ENCODE measurements at regions not wholly inside any gene's neighbourhood (a gene's known extent, or its start where the extent isn't known, plus 50 kb on each side); places are given as distances from the start of the nearest gene placed in this dataset.

- H3K4me1 Mint-ChIP-seq: peaks cover 1% of the 10 kb centered on the region; the same call in 1 of the 2 replicates
- peaks cover 7% of the 10 kb centered on the region; the same call in 1 of the 2 replicates for H3K9me3 Mint-ChIP-seq
- CTCF ChIA-PET: no interaction called here
- H3K27ac Mint-ChIP-seq: no peak overlapping the region
- POLR2A ChIA-PET: no interaction called here
- H3K27me3 Mint-ChIP-seq (ENCODE audit: low read depth): no peaks in the 10 kb centered on the region; the same call in 1 of the 2 replicates
- ATAC-seq (no peak), DNase-seq (ENCODE audit: low spot score) (no peak)
- H3K36me3 Mint-ChIP-seq: no peaks in the 10 kb centered on the region
- H3K4me3 Mint-ChIP-seq: no peak overlapping the region
- TF ChIP-seq MXD4 (CRISPR knock-in tag; IDR thresholded peaks at IDR 0.05; ENCODE audit: borderline replicate concordance) (no peak), MYBL2 (CRISPR knock-in tag; IDR thresholded peaks at IDR 0.05) (no peak), GABPB1 (CRISPR knock-in tag; IDR thresholded peaks at IDR 0.05) (no peak), FOXP1 (CRISPR knock-in tag; IDR thresholded peaks at IDR 0.05; ENCODE audit: borderline replicate concordance) (no peak), ZNF317 (CRISPR knock-in tag; IDR thresholded peaks at IDR 0.05; ENCODE audit: borderline replicate concordance, low read depth) (no peak), ZNF416 (CRISPR knock-in tag; IDR thresholded peaks at IDR 0.05) (no peak), ZNF232 (CRISPR knock-in tag; IDR thresholded peaks at IDR 0.05) (no peak), NR3C1 (CRISPR knock-in tag; conservative IDR thresholded peaks at IDR 0.05; ENCODE audit: low read depth) (no peak), GRHL2 (CRISPR knock-in tag; IDR thresholded peaks at IDR 0.05; ENCODE audit: insufficient replicate concordance, severe bottlenecking) (no peak), JUN (CRISPR knock-in tag; IDR thresholded peaks at IDR 0.05) (no peak)
- TF ChIP-seq, protein P1, sequence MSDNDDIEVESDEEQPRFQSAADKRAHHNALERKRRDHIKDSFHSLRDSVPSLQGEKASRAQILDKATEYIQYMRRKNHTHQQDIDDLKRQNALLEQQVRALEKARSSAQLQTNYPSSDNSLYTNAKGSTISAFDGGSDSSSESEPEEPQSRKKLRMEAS (CRISPR knock-in tag; IDR thresholded peaks at IDR 0.05): no peak
- TF ChIP-seq, protein P2, sequence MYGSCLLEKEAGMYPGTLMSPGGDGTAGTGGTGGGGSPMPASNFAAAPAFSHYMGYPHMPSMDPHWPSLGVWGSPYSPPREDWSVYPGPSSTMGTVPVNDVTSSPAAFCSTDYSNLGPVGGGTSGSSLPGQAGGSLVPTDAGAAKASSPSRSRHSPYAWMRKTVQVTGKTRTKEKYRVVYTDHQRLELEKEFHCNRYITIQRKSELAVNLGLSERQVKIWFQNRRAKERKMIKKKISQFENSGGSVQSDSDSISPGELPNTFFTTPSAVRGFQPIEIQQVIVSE (CRISPR knock-in tag; IDR thresholded peaks at IDR 0.05; ENCODE audit: borderline replicate concordance): no peak
- TF ChIP-seq, protein P3, sequence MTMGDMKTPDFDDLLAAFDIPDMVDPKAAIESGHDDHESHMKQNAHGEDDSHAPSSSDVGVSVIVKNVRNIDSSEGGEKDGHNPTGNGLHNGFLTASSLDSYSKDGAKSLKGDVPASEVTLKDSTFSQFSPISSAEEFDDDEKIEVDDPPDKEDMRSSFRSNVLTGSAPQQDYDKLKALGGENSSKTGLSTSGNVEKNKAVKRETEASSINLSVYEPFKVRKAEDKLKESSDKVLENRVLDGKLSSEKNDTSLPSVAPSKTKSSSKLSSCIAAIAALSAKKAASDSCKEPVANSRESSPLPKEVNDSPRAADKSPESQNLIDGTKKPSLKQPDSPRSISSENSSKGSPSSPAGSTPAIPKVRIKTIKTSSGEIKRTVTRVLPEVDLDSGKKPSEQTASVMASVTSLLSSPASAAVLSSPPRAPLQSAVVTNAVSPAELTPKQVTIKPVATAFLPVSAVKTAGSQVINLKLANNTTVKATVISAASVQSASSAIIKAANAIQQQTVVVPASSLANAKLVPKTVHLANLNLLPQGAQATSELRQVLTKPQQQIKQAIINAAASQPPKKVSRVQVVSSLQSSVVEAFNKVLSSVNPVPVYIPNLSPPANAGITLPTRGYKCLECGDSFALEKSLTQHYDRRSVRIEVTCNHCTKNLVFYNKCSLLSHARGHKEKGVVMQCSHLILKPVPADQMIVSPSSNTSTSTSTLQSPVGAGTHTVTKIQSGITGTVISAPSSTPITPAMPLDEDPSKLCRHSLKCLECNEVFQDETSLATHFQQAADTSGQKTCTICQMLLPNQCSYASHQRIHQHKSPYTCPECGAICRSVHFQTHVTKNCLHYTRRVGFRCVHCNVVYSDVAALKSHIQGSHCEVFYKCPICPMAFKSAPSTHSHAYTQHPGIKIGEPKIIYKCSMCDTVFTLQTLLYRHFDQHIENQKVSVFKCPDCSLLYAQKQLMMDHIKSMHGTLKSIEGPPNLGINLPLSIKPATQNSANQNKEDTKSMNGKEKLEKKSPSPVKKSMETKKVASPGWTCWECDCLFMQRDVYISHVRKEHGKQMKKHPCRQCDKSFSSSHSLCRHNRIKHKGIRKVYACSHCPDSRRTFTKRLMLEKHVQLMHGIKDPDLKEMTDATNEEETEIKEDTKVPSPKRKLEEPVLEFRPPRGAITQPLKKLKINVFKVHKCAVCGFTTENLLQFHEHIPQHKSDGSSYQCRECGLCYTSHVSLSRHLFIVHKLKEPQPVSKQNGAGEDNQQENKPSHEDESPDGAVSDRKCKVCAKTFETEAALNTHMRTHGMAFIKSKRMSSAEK (CRISPR knock-in tag; IDR thresholded peaks at IDR 0.05; ENCODE audit: borderline replicate concordance): no peak
- TF ChIP-seq, protein P4, sequence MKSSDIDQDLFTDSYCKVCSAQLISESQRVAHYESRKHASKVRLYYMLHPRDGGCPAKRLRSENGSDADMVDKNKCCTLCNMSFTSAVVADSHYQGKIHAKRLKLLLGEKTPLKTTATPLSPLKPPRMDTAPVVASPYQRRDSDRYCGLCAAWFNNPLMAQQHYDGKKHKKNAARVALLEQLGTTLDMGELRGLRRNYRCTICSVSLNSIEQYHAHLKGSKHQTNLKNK (CRISPR knock-in tag; IDR thresholded peaks at IDR 0.05): no peak
Observed at GRCh38 chr4:123606946-123607542, 210.4 kb downstream of the SPRY1 start.

GRCh38 chr4:123609829-123610228, 213.2 kb downstream of the SPRY1 start:
- H3K27me3 Mint-ChIP-seq (ENCODE audit: low read depth): no peaks in the 10 kb centered on the region
- no peaks in the 10 kb centered on the region for H3K9me3 Mint-ChIP-seq
- ChIA-PET CTCF (no interaction called here), POLR2A (no interaction called here)
- no peak overlapping the region for H3K27ac Mint-ChIP-seq
- H3K4me3 Mint-ChIP-seq: no peak overlapping the region
- peaks cover 11% of the 10 kb centered on the region for H3K4me1 Mint-ChIP-seq
- no peaks in the 10 kb centered on the region for H3K36me3 Mint-ChIP-seq
- ATAC-seq (no peak), DNase-seq (ENCODE audit: low spot score) (no peak)
- TF ChIP-seq ZNF425 (CRISPR knock-in tag; conservative IDR thresholded peaks at IDR 0.05) (no peak), CTCF (IDR thresholded peaks at IDR 0.05) (no peak), JUN (CRISPR knock-in tag; IDR thresholded peaks at IDR 0.05) (no peak), ATF2 (CRISPR knock-in tag; IDR thresholded peaks at IDR 0.05; ENCODE audit: borderline replicate concordance, low read depth) (no peak)
- TF ChIP-seq, protein P3 (CRISPR knock-in tag; IDR thresholded peaks at IDR 0.05; ENCODE audit: borderline replicate concordance): no peak

Data from WTC11 (cell line).